A549 (cell line): ENCODE measurements at regions not wholly inside any gene's neighbourhood (a gene's known extent, or its start where the extent isn't known, plus 50 kb on each side); places are given as distances from the start of the nearest gene placed in this dataset.
A peak's percentile ranks its signal among the peaks of the same experiment; 100 is the strongest.

ENCODE experiments used
- ATAC-seq, 2 experiments: fragments of 200-7000 bp in 1 of 2; fragments of >200 bp in 1 of 2; cut with Nextera tagmentation in 1 of 2; cut with Tn5 transposase in 1 of 2; 3 replicates each; pipeline versions ENCODE4 v1.8.0 to v1.9.1; 2018 to 2020; ENCODE audit warnings: mild to moderate bottlenecking in 1 of 2, moderate library complexity in 1 of 2
- CTCF ChIA-PET: fragments of 300-600 bp; sonication (Branson Sonifier 250); formaldehyde crosslinking; extraction: SDS; loops from one replicate; lab custom pipeline; 2021; ENCODE audit warnings: antibody characterized with exemption, inconsistent platforms; lab: Yijun Ruan, JAX
- POLR2A ChIA-PET: fragments of 350-600 bp; formaldehyde crosslinking; extraction: SDS; loops from one replicate; lab custom pipeline; 2021; ENCODE audit warnings: antibody characterized with exemption, inconsistent platforms; lab: Yijun Ruan, JAX
- DNase-seq, 2 experiments: peaks; one replicate each; pipeline versions ENCODE4 v3.0.0 to v3.0.0-alpha.2; 2011 to 2016; ENCODE audit warnings: low read depth in 1 of 2, low spot score in 1 of 2
- FAIRE-seq: peaks from 2 replicates; lab custom pipeline; 2011; peaks lifted over from hg19 to GRCh38; lab: Jason Lieb, UNC
- H3K27ac ChIP-seq, 2 experiments: fragments of >200 bp; sonication (Bioruptor Twin); formaldehyde crosslinking; 3 replicates each; pipeline ENCODE4 v1.5.1; 2016 to 2017
- H3K4me1 ChIP-seq: fragments of >200 bp; sonication (Bioruptor Twin); formaldehyde crosslinking; 3 replicates; pipeline ENCODE4 v1.6.1; 2016
- H3K4me2 ChIP-seq: fragments of >200 bp; sonication (Bioruptor Twin); formaldehyde crosslinking; 3 replicates; pipeline ENCODE4 v1.6.1; 2016
- H3K4me3 ChIP-seq: fragments of >200 bp; sonication (Bioruptor Twin); formaldehyde crosslinking; 3 replicates; pipeline ENCODE4 v1.5.1; 2016
- H3K9me3 ChIP-seq: fragments of >200 bp; sonication (Bioruptor Twin); formaldehyde crosslinking; 3 replicates; pipeline ENCODE4 v1.6.1; 2016
- CBX2 ChIP-seq: fragments of 200-600 bp; sonication (generic); IDR thresholded peaks from 2 replicates; pipeline ENCODE4 v1.6.1; 2016; ENCODE audit warnings: low read depth, mild to moderate bottlenecking, borderline replicate concordance
- CHD4 ChIP-seq: fragments of 200-600 bp; sonication (generic); IDR thresholded peaks from 2 replicates; pipeline ENCODE4 v1.6.1; 2016; ENCODE audit warnings: antibody characterized with exemption, mild to moderate bottlenecking, borderline replicate concordance
- EP300 ChIP-seq, 2 experiments: fragments of >200 bp; sonication (Bioruptor Twin); formaldehyde crosslinking; IDR thresholded peaks; 2 replicates in 1 of 2; 3 replicates in 1 of 2; pipeline ENCODE4 v1.6.1; 2016 to 2017
- FOXS1 ChIP-seq: fragments of 250-450 bp; sonication (Bioruptor Pico); IDR thresholded peaks from 2 replicates; pipeline ENCODE4 v1.5.0; 2020; ENCODE audit warnings: mild to moderate bottlenecking, moderate library complexity
- GATA3 ChIP-seq: IDR thresholded peaks from 2 replicates; pipeline ENCODE4 v1.6.1; 2012; ENCODE audit warnings: borderline replicate concordance
- HDAC2 ChIP-seq: fragments of 200-600 bp; sonication (generic); IDR thresholded peaks from 2 replicates; pipeline ENCODE4 v1.6.1; 2016
- HOXA7 ChIP-seq: fragments of 250-450 bp; sonication (Bioruptor Pico); IDR thresholded peaks from 2 replicates; pipeline ENCODE4 v1.5.0; 2020; ENCODE audit warnings: mild to moderate bottlenecking, moderate library complexity
- HOXB13 ChIP-seq: fragments of 250-450 bp; sonication (Bioruptor Pico); IDR thresholded peaks from 2 replicates; pipeline ENCODE4 v1.5.0; 2020; ENCODE audit warnings: low read depth, mild to moderate bottlenecking, moderate library complexity
- JUN ChIP-seq, 2 experiments: fragments of >200 bp; sonication (Bioruptor Twin); formaldehyde crosslinking; IDR thresholded peaks; 2 replicates in 1 of 2; 3 replicates in 1 of 2; pipeline ENCODE4 v1.6.1; 2016 to 2017
- JUNB ChIP-seq: fragments of >200 bp; sonication (Bioruptor Twin); formaldehyde crosslinking; IDR thresholded peaks from 2 replicates; pipeline ENCODE4 v1.6.1; 2016
- KDM5A ChIP-seq: fragments of 200-600 bp; sonication (generic); IDR thresholded peaks from 2 replicates; pipeline ENCODE4 v1.6.1; 2016; ENCODE audit warnings: antibody characterized with exemption, mild to moderate bottlenecking
- NPAS2 ChIP-seq: fragments of 250-450 bp; sonication (Bioruptor Pico); IDR thresholded peaks from 2 replicates; pipeline ENCODE4 v1.8.0; 2022; ENCODE audit warnings: mild to moderate bottlenecking, moderate library complexity, borderline replicate concordance
- POLR2A ChIP-seq: IDR thresholded peaks from 2 replicates; pipeline ENCODE4 v1.6.1; 2012; ENCODE audit warnings: mild to moderate bottlenecking, low read length
- RAD21 ChIP-seq, 2 experiments: fragments of >200 bp in 1 of 2; sonication (Bioruptor Twin) in 1 of 2; formaldehyde crosslinking in 1 of 2; IDR thresholded peaks in 1 of 2; conservative IDR thresholded peaks in 1 of 2; 2 replicates in 1 of 2; 3 replicates in 1 of 2; pipeline ENCODE4 v1.6.1; 2012 to 2018; ENCODE audit warnings: inconsistent platforms in 1 of 2
- RFX5 ChIP-seq: fragments of 450-650 bp; IDR thresholded peaks from 2 replicates; pipeline ENCODE4 v1.7.1; 2014; ENCODE audit warnings: antibody characterized with exemption, mild to moderate bottlenecking, moderate library complexity
- SMC3 ChIP-seq: fragments of >200 bp; sonication (Bioruptor Twin); formaldehyde crosslinking; IDR thresholded peaks from 3 replicates; pipeline ENCODE4 v1.6.1; 2018; ENCODE audit warnings: inconsistent platforms
- TFCP2L1 ChIP-seq: fragments of 250-450 bp; sonication (Bioruptor Pico); IDR thresholded peaks from 2 replicates; pipeline ENCODE4 v1.5.0; 2021; ENCODE audit warnings: mild to moderate bottlenecking
- ZC3H11A ChIP-seq: fragments of 450-650 bp; IDR thresholded peaks from 2 replicates; pipeline ENCODE4 v1.6.1; 2014; ENCODE audit warnings: antibody characterized with exemption, mild to moderate bottlenecking
- ZFP36 ChIP-seq: fragments of 450-650 bp; IDR thresholded peaks from 2 replicates; pipeline ENCODE4 v1.6.1; 2014; ENCODE audit warnings: borderline replicate concordance; ENCODE audit not compliant: partially characterized antibody
- ZNF302 ChIP-seq: fragments of 250-450 bp; sonication (Bioruptor Pico); IDR thresholded peaks from 2 replicates; pipeline ENCODE4 v1.9.0; 2021; ENCODE audit warnings: inconsistent platforms, mild to moderate bottlenecking, moderate library complexity
- ZSCAN20 ChIP-seq: fragments of 250-450 bp; sonication (Bioruptor Pico); IDR thresholded peaks from 2 replicates; pipeline ENCODE4 v1.8.0; 2022; ENCODE audit warnings: mild to moderate bottlenecking, moderate library complexity
- WGBS: methylation state at CpG from one replicate; pipeline ENCODE4 v1.1.6; 2017; ENCODE audit errors: missing lambda C conversion rate; 5-methylcytosine and 5-hydroxymethylcytosine counted together
- TF ChIP-seq, protein P1 (sequence below): fragments of >200 bp; sonication (Bioruptor Twin); formaldehyde crosslinking; IDR thresholded peaks from 3 replicates; pipeline ENCODE4 v1.5.1; 2016
- TF ChIP-seq, protein P2 (sequence below): fragments of >200 bp; sonication (Bioruptor Twin); formaldehyde crosslinking; IDR thresholded peaks from 2 replicates; pipeline ENCODE4 v1.6.1; 2016
- TF ChIP-seq, protein P3 (sequence below): fragments of 250-450 bp; sonication (Bioruptor Pico); IDR thresholded peaks from 2 replicates; pipeline ENCODE4 v1.5.0; 2020; ENCODE audit warnings: low read depth, mild to moderate bottlenecking, moderate library complexity
- TF ChIP-seq, protein P4 (sequence below): IDR thresholded peaks from 2 replicates; pipeline ENCODE4 v1.6.1; 2012; ENCODE audit warnings: low read depth, borderline replicate concordance
- TF ChIP-seq, protein P5 (sequence below): fragments of 450-650 bp; IDR thresholded peaks from 2 replicates; pipeline ENCODE4 v1.6.1; 2014; ENCODE audit warnings: antibody characterized with exemption

DNA sequence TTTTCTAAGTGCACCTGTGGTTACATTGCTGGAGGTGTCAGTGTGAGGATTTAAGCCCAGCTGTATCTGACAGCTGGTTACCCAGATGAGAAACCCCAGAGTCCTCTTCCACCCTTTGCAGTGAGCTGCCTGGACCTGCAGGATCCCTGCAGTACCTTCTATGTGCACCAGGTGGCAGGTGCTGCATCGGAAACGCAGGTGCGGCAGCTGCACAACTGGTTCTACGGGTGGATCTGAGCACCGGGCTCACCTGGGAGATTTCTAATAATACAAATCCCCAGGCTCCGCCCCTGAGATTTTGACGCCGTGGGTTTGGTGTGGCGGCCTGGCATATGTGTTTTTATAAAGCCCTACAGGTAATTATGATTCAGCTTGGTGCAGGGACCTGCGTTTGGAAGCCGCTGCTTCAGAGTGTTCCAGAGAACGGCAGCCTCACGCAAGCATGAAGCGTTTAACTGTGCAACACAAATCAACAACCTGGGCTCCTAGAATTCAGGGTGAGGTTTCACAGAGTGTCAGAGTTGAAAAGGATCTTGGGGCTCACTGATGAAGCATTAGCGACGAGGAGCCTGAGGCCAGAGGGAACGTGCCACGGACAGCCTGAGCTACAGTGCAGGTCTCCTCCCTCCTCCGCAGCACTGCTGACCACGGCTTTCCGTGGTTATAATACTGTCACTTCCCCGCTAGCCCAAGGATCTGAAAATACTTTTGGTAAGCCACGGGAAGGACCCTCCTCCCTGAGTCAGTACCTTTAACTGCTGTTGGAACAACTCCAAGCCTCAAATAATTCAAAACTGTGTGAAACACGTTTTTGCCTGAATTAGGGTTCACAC, 96.7 kb upstream of the TRABD2B start:
- Histone ChIP-seq H3K27ac (no peak overlapping the region), H3K4me2 (peak overlapping the region; percentile 63), H3K9me3 (no peaks in the 10 kb centered on the region), H3K4me3 (peak overlapping the region; percentile 26), H3K4me1 (0 out of 3 replicates have a peak, but pooled peaks cover 3% of the 10 kb centered on the region)
- DNase-seq (peak; percentile 67 to 76), FAIRE-seq (no peak), ATAC-seq (peak; percentile 97 to 99)
- CTCF ChIA-PET: interaction anchor here (1.2 to 2.2 kb wide), 6 partner anchors 13 to 145 kb away, joined by 3 to 11 read pairs (median 5); no protein-coding TSS in a partner anchor
- POLR2A ChIA-PET: no interaction called here
- TF ChIP-seq RAD21 (conservative IDR thresholded peaks at IDR 0.05 in 1 of 2, IDR thresholded peaks at IDR 0.05 in 1 of 2) (peak; percentile 48 to 52; a peak in 4 of 5 replicates), SMC3 (peak; percentile 56), ZSCAN20 (no peak), HOXA7 (CRISPR knock-in tag) (no peak), KDM5A (no peak), GATA3 (no peak), FOXS1 (CRISPR knock-in tag) (no peak), CBX2 (no peak), NPAS2 (CRISPR knock-in tag) (no peak), POLR2A (no peak)
- TF ChIP-seq, protein P1, sequence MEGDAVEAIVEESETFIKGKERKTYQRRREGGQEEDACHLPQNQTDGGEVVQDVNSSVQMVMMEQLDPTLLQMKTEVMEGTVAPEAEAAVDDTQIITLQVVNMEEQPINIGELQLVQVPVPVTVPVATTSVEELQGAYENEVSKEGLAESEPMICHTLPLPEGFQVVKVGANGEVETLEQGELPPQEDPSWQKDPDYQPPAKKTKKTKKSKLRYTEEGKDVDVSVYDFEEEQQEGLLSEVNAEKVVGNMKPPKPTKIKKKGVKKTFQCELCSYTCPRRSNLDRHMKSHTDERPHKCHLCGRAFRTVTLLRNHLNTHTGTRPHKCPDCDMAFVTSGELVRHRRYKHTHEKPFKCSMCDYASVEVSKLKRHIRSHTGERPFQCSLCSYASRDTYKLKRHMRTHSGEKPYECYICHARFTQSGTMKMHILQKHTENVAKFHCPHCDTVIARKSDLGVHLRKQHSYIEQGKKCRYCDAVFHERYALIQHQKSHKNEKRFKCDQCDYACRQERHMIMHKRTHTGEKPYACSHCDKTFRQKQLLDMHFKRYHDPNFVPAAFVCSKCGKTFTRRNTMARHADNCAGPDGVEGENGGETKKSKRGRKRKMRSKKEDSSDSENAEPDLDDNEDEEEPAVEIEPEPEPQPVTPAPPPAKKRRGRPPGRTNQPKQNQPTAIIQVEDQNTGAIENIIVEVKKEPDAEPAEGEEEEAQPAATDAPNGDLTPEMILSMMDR: peak; percentile 52
- TF ChIP-seq, protein P2, sequence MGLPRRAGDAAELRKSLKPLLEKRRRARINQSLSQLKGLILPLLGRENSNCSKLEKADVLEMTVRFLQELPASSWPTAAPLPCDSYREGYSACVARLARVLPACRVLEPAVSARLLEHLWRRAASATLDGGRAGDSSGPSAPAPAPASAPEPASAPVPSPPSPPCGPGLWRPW: no peak
- WGBS: 3% methylated on average over 17 of the region's 24 CpGs

DNA sequence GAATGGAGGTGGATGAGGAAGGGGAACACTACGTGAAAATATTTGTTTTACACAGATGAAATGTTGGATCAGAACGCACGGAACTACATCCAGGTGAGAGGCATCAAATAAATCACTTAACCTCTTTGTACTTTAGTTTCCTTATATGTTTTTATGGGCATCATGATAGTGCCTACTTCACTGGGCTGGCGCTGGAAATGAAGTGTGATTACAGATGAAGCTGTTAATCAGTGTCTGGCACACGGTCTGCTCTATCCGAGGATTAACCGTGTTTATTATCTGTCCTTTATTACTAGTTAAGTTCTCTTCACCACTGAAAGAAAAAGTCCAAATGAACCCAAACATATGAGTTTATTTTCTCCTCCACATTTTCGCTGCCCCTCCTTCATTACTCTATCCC, 96.0 kb upstream of the TRABD2B start:
- DNase-seq: no peak
- Histone ChIP-seq H3K27ac (no peak overlapping the region), H3K4me2 (no peak overlapping the region), H3K9me3 (no peaks in the 10 kb centered on the region), H3K4me1 (0 out of 3 replicates have a peak, but pooled peaks cover 3% of the 10 kb centered on the region), H3K4me3 (no peak overlapping the region)
- no peak for TF ChIP-seq ZFP36
- TF ChIP-seq KDM5A: no peak
- no peak for TF ChIP-seq ZNF302 (CRISPR knock-in tag)
- no peak for TF ChIP-seq ZC3H11A
- no peak for TF ChIP-seq HOXB13 (CRISPR knock-in tag)
- TF ChIP-seq, protein P2: no peak
- TF ChIP-seq, protein P3, sequence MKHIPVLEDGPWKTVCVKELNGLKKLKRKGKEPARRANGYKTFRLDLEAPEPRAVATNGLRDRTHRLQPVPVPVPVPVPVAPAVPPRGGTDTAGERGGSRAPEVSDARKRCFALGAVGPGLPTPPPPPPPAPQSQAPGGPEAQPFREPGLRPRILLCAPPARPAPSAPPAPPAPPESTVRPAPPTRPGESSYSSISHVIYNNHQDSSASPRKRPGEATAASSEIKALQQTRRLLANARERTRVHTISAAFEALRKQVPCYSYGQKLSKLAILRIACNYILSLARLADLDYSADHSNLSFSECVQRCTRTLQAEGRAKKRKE (CRISPR knock-in tag): no peak
- TF ChIP-seq JUNB: no peak
- TF ChIP-seq, protein P4, sequence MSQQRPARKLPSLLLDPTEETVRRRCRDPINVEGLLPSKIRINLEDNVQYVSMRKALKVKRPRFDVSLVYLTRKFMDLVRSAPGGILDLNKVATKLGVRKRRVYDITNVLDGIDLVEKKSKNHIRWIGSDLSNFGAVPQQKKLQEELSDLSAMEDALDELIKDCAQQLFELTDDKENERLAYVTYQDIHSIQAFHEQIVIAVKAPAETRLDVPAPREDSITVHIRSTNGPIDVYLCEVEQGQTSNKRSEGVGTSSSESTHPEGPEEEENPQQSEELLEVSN: no peak
- TF ChIP-seq, protein P1: no peak
- no peak for TF ChIP-seq CBX2
- TF ChIP-seq EP300 (IDR thresholded peaks at IDR 0.05): no peak
- TF ChIP-seq RFX5: no peak
- TF ChIP-seq ZSCAN20: no peak
- TF ChIP-seq CHD4: no peak
- no peak for TF ChIP-seq TFCP2L1 (CRISPR knock-in tag)
- TF ChIP-seq, protein P5, sequence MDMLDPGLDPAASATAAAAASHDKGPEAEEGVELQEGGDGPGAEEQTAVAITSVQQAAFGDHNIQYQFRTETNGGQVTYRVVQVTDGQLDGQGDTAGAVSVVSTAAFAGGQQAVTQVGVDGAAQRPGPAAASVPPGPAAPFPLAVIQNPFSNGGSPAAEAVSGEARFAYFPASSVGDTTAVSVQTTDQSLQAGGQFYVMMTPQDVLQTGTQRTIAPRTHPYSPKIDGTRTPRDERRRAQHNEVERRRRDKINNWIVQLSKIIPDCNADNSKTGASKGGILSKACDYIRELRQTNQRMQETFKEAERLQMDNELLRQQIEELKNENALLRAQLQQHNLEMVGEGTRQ: no peak
- TF ChIP-seq HDAC2: no peak
- no peak for TF ChIP-seq JUN (IDR thresholded peaks at IDR 0.05)
- WGBS: 32% methylated on average over 8 of the region's 8 CpGs
- no peak for FAIRE-seq
- CTCF ChIA-PET: interaction anchor here (1.2 to 2.2 kb wide), 6 partner anchors 12 to 144 kb away, joined by 3 to 11 read pairs (median 5); no protein-coding TSS in a partner anchor
- ATAC-seq: no peak
- POLR2A ChIA-PET: no interaction called here
